HepG2 (cell line): ENCODE measurements at regions not wholly inside any gene's neighbourhood (a gene's known extent, or its start where the extent isn't known, plus 50 kb on each side); places are given as distances from the start of the nearest gene placed in this dataset.

Source experiments
- ATAC-seq: fragments of 200-7000 bp; cut with Tn5 transposase; 3 replicates; pipeline ENCODE4 v1.9.1; 2020; ENCODE audit warnings: mild to moderate bottlenecking, moderate library complexity
- BruUV-seq: library from RNA; stranded (reverse); fragments of 400-500 nt; replicated peaks from 2 replicates; lab custom pipeline; 2021; lab: Mats Ljungman, UMichigan
- CTCF ChIA-PET: fragments of 300-600 bp; formaldehyde crosslinking; extraction: SDS; loops from one replicate; lab custom pipeline; 2021; ENCODE audit warnings: low total read pairs, inconsistent platforms, low intra/inter-chr PET ratio; lab: Yijun Ruan, JAX
- POLR2A ChIA-PET: fragments of 350-600 bp; sonication (Branson Sonifier 250); formaldehyde crosslinking; loops from one replicate; lab custom pipeline; 2020; ENCODE audit warnings: antibody characterized with exemption, inconsistent platforms; lab: Yijun Ruan, JAX
- DNase-seq: peaks from one replicate; pipeline ENCODE4 v3.0.0-alpha.2; 2015; ENCODE audit warnings: low spot score
- FAIRE-seq: peaks from 3 replicates; lab custom pipeline; 2011; peaks lifted over from hg19 to GRCh38; lab: Jason Lieb, UNC
- H2AFZ ChIP-seq: one replicate; pipeline ENCODE4 v1.6.1; 2011; ENCODE audit warnings: low read length, inconsistent platforms
- H3K27ac ChIP-seq: fragments of 300-600 bp; 3 replicates; pipeline ENCODE4 v1.8.0; 2011; ENCODE audit warnings: mixed run types, mild to moderate bottlenecking, mixed read lengths, low read length, inconsistent platforms; ENCODE audit not compliant: insufficient read depth; ENCODE audit errors: extremely low read length
- H3K27me3 ChIP-seq, 2 experiments: fragments of 200-600 bp in 1 of 2; 2 replicates in 1 of 2; 3 replicates in 1 of 2; pipeline versions ENCODE4 v1.6.0 to v1.8.0; 2011; ENCODE audit warnings: low read length in 2 of 2, mild to moderate bottlenecking in 2 of 2, moderate library complexity in 2 of 2, inconsistent platforms in 1 of 2; ENCODE audit not compliant: insufficient read depth in 2 of 2, control insufficient read depth in 1 of 2
- H3K36me3 ChIP-seq, 2 experiments: fragments of 200-600 bp in 1 of 2; replicated peaks in 1 of 2; 2 replicates in 1 of 2; 3 replicates in 1 of 2; pipeline versions ENCODE4 v1.5.1 to v1.8.0; 2011; ENCODE audit warnings: low read length in 2 of 2, inconsistent platforms in 1 of 2; ENCODE audit not compliant: insufficient read depth in 2 of 2, control insufficient read depth in 1 of 2
- H3K4me1 ChIP-seq: 2 replicates; pipeline ENCODE4 v1.5.1; 2012; ENCODE audit warnings: low read length, inconsistent platforms; ENCODE audit not compliant: insufficient read depth
- H3K4me2 ChIP-seq: 2 replicates; pipeline ENCODE4 v1.6.0; 2011; ENCODE audit warnings: low read depth, low read length, inconsistent platforms
- H3K4me3 ChIP-seq, 3 experiments: fragments of 200-600 bp in 1 of 3; sonication (generic), shearing (Covaris generic) in 1 of 3; replicated peaks in 1 of 3; 2 replicates each; pipeline ENCODE4 v1.5.1; 2011 to 2016; ENCODE audit warnings: low read length in 3 of 3, inconsistent platforms in 2 of 3, low read depth in 2 of 3, mild to moderate bottlenecking in 2 of 3, control low read depth in 1 of 3, mixed read lengths in 1 of 3; ENCODE audit not compliant: insufficient read depth in 1 of 3
- H3K79me2 ChIP-seq: one replicate; pipeline ENCODE4 v1.6.1; 2011; ENCODE audit warnings: low read length, inconsistent platforms; ENCODE audit not compliant: insufficient read depth
- H3K9ac ChIP-seq: 2 replicates; pipeline ENCODE4 v1.6.0; 2011; ENCODE audit warnings: mild to moderate bottlenecking, low read depth, low read length, inconsistent platforms; ENCODE audit not compliant: insufficient read depth
- H3K9me3 ChIP-seq: 2 replicates; pipeline ENCODE4 v1.5.1; 2012; ENCODE audit warnings: mild to moderate bottlenecking, low read length
- H4K20me1 ChIP-seq: 2 replicates; pipeline ENCODE4 v1.6.0; 2011; ENCODE audit warnings: inconsistent platforms, mild to moderate bottlenecking, low read length, moderate library complexity; ENCODE audit not compliant: insufficient read depth
- ARNTL ChIP-seq: sonication (generic); formaldehyde crosslinking; IDR thresholded peaks from 2 replicates; pipeline ENCODE4 v1.4.0; 2020; ENCODE audit warnings: mild to moderate bottlenecking, missing genetic modification reagents
- ATAD3A ChIP-seq: sonication (generic); formaldehyde crosslinking; IDR thresholded peaks from 2 replicates; pipeline ENCODE4 v1.4.0; 2020; ENCODE audit warnings: missing genetic modification reagents
- FOXA3 ChIP-seq: IDR thresholded peaks from 2 replicates; pipeline ENCODE4 v1.6.1; 2016; ENCODE audit warnings: missing genetic modification reagents, missing compliant biosample characterization
- GABPA ChIP-seq, 2 experiments: IDR thresholded peaks; 2 replicates each; pipeline ENCODE4 v1.6.1; 2011 to 2016; ENCODE audit warnings: low read depth in 2 of 2, low read length in 1 of 2, missing biosample characterization in 1 of 2, missing genetic modification characterization in 1 of 2
- GABPB1 ChIP-seq: IDR thresholded peaks from 2 replicates; pipeline ENCODE4 v1.6.1; 2016; ENCODE audit warnings: mild to moderate bottlenecking, missing genetic modification reagents, moderate library complexity, missing compliant biosample characterization
- PHF21A ChIP-seq: sonication (generic); formaldehyde crosslinking; IDR thresholded peaks from 2 replicates; pipeline ENCODE4 v1.5.0; 2020; ENCODE audit warnings: mild to moderate bottlenecking, missing genetic modification reagents
- RBM39 ChIP-seq: fragments of 200-400 bp; formaldehyde crosslinking; IDR thresholded peaks from one replicate; pipeline ENCODE4 v1.6.1; 2018; ENCODE audit warnings: antibody characterized with exemption, mild to moderate bottlenecking, low read depth, low read length; ENCODE audit not compliant: poor library complexity, severe bottlenecking
- SAFB2 ChIP-seq: sonication (generic); formaldehyde crosslinking; IDR thresholded peaks from 2 replicates; pipeline ENCODE4 v1.5.1; 2020; ENCODE audit warnings: missing genetic modification reagents, low read depth, mild to moderate bottlenecking, borderline replicate concordance
- ZNF10 ChIP-seq: sonication (generic); formaldehyde crosslinking; IDR thresholded peaks from 2 replicates; pipeline ENCODE4 v1.4.0; 2020; ENCODE audit warnings: mild to moderate bottlenecking, low read depth, missing genetic modification reagents, borderline replicate concordance
- ZNF451 ChIP-seq: sonication (generic); formaldehyde crosslinking; IDR thresholded peaks from 2 replicates; pipeline ENCODE4 v1.5.0; 2020; ENCODE audit warnings: mild to moderate bottlenecking, missing genetic modification reagents
- ZNF550 ChIP-seq: sonication (generic); formaldehyde crosslinking; IDR thresholded peaks from 2 replicates; pipeline ENCODE4 v1.4.0; 2020; ENCODE audit warnings: mild to moderate bottlenecking, missing genetic modification reagents, borderline replicate concordance
- ZNF556 ChIP-seq: sonication (generic); formaldehyde crosslinking; IDR thresholded peaks from 2 replicates; pipeline ENCODE4 v1.4.0; 2020; ENCODE audit warnings: mild to moderate bottlenecking, missing genetic modification reagents, borderline replicate concordance
- ZNF724P ChIP-seq: sonication (generic); formaldehyde crosslinking; IDR thresholded peaks from 2 replicates; pipeline ENCODE4 v1.8.0; 2022; ENCODE audit warnings: missing genetic modification reagents, borderline replicate concordance
- ZNF768 ChIP-seq: sonication (generic); formaldehyde crosslinking; IDR thresholded peaks from 2 replicates; pipeline ENCODE4 v1.4.0; 2020; ENCODE audit warnings: missing genetic modification reagents
- ZSCAN25 ChIP-seq: sonication (generic); formaldehyde crosslinking; IDR thresholded peaks from 2 replicates; pipeline ENCODE4 v1.8.0; 2022; ENCODE audit warnings: mild to moderate bottlenecking, missing genetic modification reagents
- WGBS: methylation state at CpG from one replicate; pipeline ENCODE4 v1.1.6; 2017; ENCODE audit warnings: low lambda C conversion rate; 5-methylcytosine and 5-hydroxymethylcytosine counted together
- in situ Hi-C: cut with HindIII; loops from 2 replicates; pipeline ENCODE4 v1.10.0; 2017; ENCODE audit warnings: low pct_unique_long_range_greater_than_20kb; ENCODE audit not compliant: extremely low pct_ligation_motif_present
- intact Hi-C: fragments of 100-400 bp; cut with micrococcal nuclease; formaldehyde crosslinking; loops from one replicate; pipeline ENCODE4 v1.10.0; 2022; ENCODE audit not compliant: unreplicated experiment
- TF ChIP-seq, protein P1 (sequence below): sonication (generic); formaldehyde crosslinking; IDR thresholded peaks from 2 replicates; pipeline ENCODE4 v1.5.0; 2020; ENCODE audit warnings: missing genetic modification reagents

DNA sequence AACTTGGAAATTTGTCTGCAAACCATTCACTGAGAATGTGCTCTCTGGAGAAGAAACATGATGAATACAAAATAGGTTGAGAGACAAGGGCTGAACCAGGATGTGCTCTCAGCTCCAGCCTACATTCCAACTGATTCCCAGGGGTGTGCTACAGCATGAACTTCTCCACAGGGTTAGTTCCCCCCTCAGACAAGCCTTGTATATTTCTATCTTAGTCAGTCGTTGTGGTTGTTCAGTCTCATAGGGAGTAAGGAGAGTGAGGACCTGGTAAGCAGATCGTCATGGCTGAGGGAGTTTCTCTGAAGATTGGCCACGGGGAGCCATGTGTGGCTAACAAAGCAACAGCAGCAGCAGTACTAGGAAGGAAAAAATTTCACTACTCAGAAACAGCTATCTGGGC lies 919.7 kb upstream of the CADM2 start:
- ChIA-PET CTCF (no interaction called here), POLR2A (no interaction called here)
- Histone ChIP-seq H3K9ac (no peak overlapping the region), H3K4me1 (no peaks in the 10 kb centered on the region), H3K9me3 (peaks cover 10% of the 10 kb centered on the region; the same call in 1 of the 2 replicates), H2AFZ (no peak overlapping the region), H3K27me3 (no peaks in the 10 kb centered on the region), H3K27ac (no peak overlapping the region), H3K79me2 (no peaks in the 10 kb centered on the region), H4K20me1 (no peaks in the 10 kb centered on the region), H3K36me3 (no peaks in the 10 kb centered on the region), H3K4me2 (no peak overlapping the region), H3K4me3 (no peak overlapping the region)
- intact Hi-C loops = no loop called here
- in situ Hi-C loops = no loop called here
- FAIRE-seq (no peak), ATAC-seq (no peak), DNase-seq (no peak)
- 2% methylated on average over 3 of the region's 3 CpGs for WGBS
- TF ChIP-seq GABPB1 (CRISPR knock-in tag) = no peak
- BruUV-seq = no TSS peak

DNA sequence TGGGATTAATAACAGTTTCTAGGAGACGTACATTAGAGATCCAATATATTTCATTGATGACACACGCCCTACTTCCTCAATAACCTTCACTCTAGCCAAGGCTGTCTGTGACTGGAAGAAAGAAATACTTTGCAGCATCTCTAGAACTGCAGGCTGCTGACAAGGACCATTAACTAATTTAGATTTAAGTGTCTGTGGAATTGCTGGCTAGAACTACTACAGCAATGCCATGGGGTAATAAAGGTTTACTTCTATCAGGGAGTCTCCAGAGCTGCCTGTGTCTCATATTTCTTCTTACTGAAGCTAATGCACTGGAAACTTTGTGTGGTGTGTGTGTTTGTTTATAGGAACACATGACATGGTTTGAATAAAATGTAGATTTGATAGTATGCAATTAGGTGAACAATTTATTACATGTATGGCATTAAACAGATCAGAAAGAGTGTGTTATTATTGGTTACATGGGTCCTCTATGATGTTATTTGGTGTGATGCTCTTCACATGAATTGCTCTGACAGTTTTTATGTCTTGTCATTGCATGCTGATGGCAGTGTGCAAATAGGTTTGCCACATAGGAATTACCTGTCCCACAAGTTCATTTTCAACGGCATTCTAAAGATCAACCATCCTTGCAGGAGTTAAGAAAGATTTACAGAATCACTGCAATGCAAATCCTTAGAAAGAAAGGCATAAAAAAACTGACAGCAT lies 916.2 kb upstream of the CADM2 start:
- Histone ChIP-seq H3K9ac (no peak overlapping the region), H3K9me3 (no peaks in the 10 kb centered on the region), H3K27me3 (no peaks in the 10 kb centered on the region; a peak in 1 of 5 replicates), H3K79me2 (no peaks in the 10 kb centered on the region), H3K27ac (no peak overlapping the region), H2AFZ (no peak overlapping the region), H3K4me2 (no peak overlapping the region), H3K36me3 (no peaks in the 10 kb centered on the region), H3K4me3 (no peak overlapping the region), H3K4me1 (no peaks in the 10 kb centered on the region), H4K20me1 (no peaks in the 10 kb centered on the region)
- intact Hi-C loops = no loop called here
- BruUV-seq = no TSS peak
- ATAC-seq (no peak), DNase-seq (no peak), FAIRE-seq (no peak)
- WGBS = 10% methylated on average over 3 of the region's 3 CpGs
- in situ Hi-C loops = no loop called here
- TF ChIP-seq ZNF451 = no peak
- TF ChIP-seq ATAD3A (CRISPR knock-in tag) = no peak
- TF ChIP-seq GABPA (IDR thresholded peaks at IDR 0.05; ENCODE audit: low read depth, low read length) = no peak
- TF ChIP-seq GABPA (CRISPR knock-in tag; IDR thresholded peaks at IDR 0.05; ENCODE audit: low read depth) = no peak
- TF ChIP-seq PHF21A (CRISPR knock-in tag) = no peak
- no peak for TF ChIP-seq RBM39
- TF ChIP-seq ARNTL (CRISPR knock-in tag) = no peak
- TF ChIP-seq ZNF556 (CRISPR knock-in tag) = no peak
- TF ChIP-seq ZNF724P (CRISPR knock-in tag) = no peak
- no peak for TF ChIP-seq FOXA3 (CRISPR knock-in tag)
- no peak for TF ChIP-seq ZSCAN25 (CRISPR knock-in tag)
- no peak for TF ChIP-seq SAFB2 (CRISPR knock-in tag)
- TF ChIP-seq, protein P1, sequence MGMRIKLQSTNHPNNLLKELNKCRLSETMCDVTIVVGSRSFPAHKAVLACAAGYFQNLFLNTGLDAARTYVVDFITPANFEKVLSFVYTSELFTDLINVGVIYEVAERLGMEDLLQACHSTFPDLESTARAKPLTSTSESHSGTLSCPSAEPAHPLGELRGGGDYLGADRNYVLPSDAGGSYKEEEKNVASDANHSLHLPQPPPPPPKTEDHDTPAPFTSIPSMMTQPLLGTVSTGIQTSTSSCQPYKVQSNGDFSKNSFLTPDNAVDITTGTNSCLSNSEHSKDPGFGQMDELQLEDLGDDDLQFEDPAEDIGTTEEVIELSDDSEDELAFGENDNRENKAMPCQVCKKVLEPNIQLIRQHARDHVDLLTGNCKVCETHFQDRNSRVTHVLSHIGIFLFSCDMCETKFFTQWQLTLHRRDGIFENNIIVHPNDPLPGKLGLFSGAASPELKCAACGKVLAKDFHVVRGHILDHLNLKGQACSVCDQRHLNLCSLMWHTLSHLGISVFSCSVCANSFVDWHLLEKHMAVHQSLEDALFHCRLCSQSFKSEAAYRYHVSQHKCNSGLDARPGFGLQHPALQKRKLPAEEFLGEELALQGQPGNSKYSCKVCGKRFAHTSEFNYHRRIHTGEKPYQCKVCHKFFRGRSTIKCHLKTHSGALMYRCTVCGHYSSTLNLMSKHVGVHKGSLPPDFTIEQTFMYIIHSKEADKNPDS (CRISPR knock-in tag) = no peak
- TF ChIP-seq ZNF10 = no peak
- TF ChIP-seq ZNF550 (CRISPR knock-in tag) = no peak
- no peak for TF ChIP-seq ZNF768 (CRISPR knock-in tag)
- CTCF ChIA-PET = no interaction called here
- POLR2A ChIA-PET = no interaction called here
